Spleen (tissue), 7 donors: ENCODE measurements at regions not wholly inside any gene's neighbourhood (a gene's known extent, or its start where the extent isn't known, plus 50 kb on each side); places are given as distances from the start of the nearest gene placed in this dataset.

Experiments
- CTCF ChIP-seq, 11 experiments: fragments of 200-600 bp in 7 of 11; fragments of 450-650 bp in 4 of 11; sonication (generic) in 4 of 11; IDR thresholded peaks in 8 of 11; conservative IDR thresholded peaks in 3 of 11; 1 replicate in 7 of 11; 2 replicates in 4 of 11; pipeline versions ENCODE4 v1.4.0 to v1.8.0; 2016 to 2021; ENCODE audit warnings: antibody characterized with exemption in 11 of 11, inconsistent platforms in 4 of 11, mild to moderate bottlenecking in 1 of 11
- POLR2AphosphoS5 ChIP-seq, 3 donors: sonication (generic); formaldehyde crosslinking; IDR thresholded peaks; one replicate each; pipeline ENCODE4 v1.5.1; 2017; ENCODE audit warnings: antibody characterized with exemption in 3 of 3
- donor health status: DM: no; HTN: no; CAD: no; lungs with moderate emphysema.
- donor health status: DM: no; HTN: no; CAD: no.
- donor health status: DM: no; HTN: no; CAD: no.

GRCh38 chr1:229028544-229028943 is 242.4 kb upstream of the RAB4A start:
- TF ChIP-seq CTCF (IDR thresholded peaks at IDR 0.05 in 8 of 11, conservative IDR thresholded peaks at IDR 0.05 in 3 of 11): no peak
- TF ChIP-seq POLR2AphosphoS5 (IDR thresholded peaks at IDR 0.05): no peak
